K562 (cell line): ENCODE measurements at regions not wholly inside any gene's neighbourhood (a gene's known extent, or its start where the extent isn't known, plus 50 kb on each side); places are given as distances from the start of the nearest gene placed in this dataset.
"Not testable (repeated sequence)": the region's sequence is repeated elsewhere in the genome, so short reads cannot be mapped to it uniquely, and the experiment has no call there.

Experiments used
- ATAC-seq: fragments of 200-7000 bp; cut with Tn5 transposase; 3 replicates; pipeline ENCODE4 v1.9.1; 2020; ENCODE audit warnings: moderate library complexity
- BruUV-seq: library from RNA; stranded (reverse); fragments of 400-500 nt; replicated peaks from 2 replicates; lab custom pipeline; 2021; lab: Mats Ljungman, UMichigan
- CTCF ChIA-PET: fragments of 300-600 bp; formaldehyde crosslinking; extraction: SDS; loops from one replicate; lab custom pipeline; 2021; ENCODE audit warnings: low intra/inter-chr PET ratio; lab: Yijun Ruan, JAX
- POLR2A ChIA-PET: fragments of 300-600, 350-650 bp; sonication (Branson Sonifier 250); formaldehyde crosslinking; extraction: SDS; loops from one replicate; lab custom pipeline; 2021; ENCODE audit warnings: antibody characterized with exemption, inconsistent platforms; lab: Yijun Ruan, JAX
- DNase-seq, 4 experiments: peaks; one replicate each; pipeline versions ENCODE4 v3.0.0 to v3.0.0-alpha.2; 2011 to 2018; ENCODE audit warnings: low spot score in 3 of 4, mixed read lengths in 3 of 4; ENCODE audit errors: extremely low read depth in 1 of 4
- FAIRE-seq: peaks from 2 replicates; lab custom pipeline; 2011; peaks lifted over from hg19 to GRCh38; lab: Jason Lieb, UNC
- H2AFZ ChIP-seq: 2 replicates; pipeline ENCODE4 v1.6.0; 2011; ENCODE audit warnings: low read depth, low read length, control low read depth, inconsistent platforms
- H3K27ac ChIP-seq: fragments of 200-600 bp; 3 replicates; pipeline ENCODE4 v1.8.0; 2011; ENCODE audit warnings: low read depth, mild to moderate bottlenecking, control low read depth, inconsistent platforms, low read length, moderate library complexity, mixed read lengths; ENCODE audit errors: extremely low read depth
- H3K27me3 ChIP-seq, 2 experiments: fragments of 300-600 bp in 1 of 2; 2 replicates in 1 of 2; 3 replicates in 1 of 2; pipeline versions ENCODE4 v1.6.0 to v1.8.0; 2011; ENCODE audit warnings: inconsistent platforms in 2 of 2, low read length in 2 of 2, mild to moderate bottlenecking in 1 of 2, mixed read lengths in 1 of 2, moderate library complexity in 1 of 2; ENCODE audit not compliant: control insufficient read depth in 2 of 2, insufficient read depth in 2 of 2
- H3K36me3 ChIP-seq: fragments of 300-600 bp; 3 replicates; pipeline ENCODE4 v1.8.0; 2011; ENCODE audit warnings: mild to moderate bottlenecking, low read length, inconsistent platforms; ENCODE audit not compliant: control insufficient read depth, insufficient read depth
- H3K4me1 ChIP-seq, 2 experiments: fragments of 200-600 bp in 1 of 2; replicated peaks in 1 of 2; 2 replicates in 1 of 2; 3 replicates in 1 of 2; pipeline versions ENCODE4 v1.5.1 to v1.8.0; 2011; ENCODE audit warnings: inconsistent platforms in 2 of 2, low read length in 2 of 2, mild to moderate bottlenecking in 1 of 2, mixed read lengths in 1 of 2, moderate library complexity in 1 of 2; ENCODE audit not compliant: control insufficient read depth in 2 of 2, insufficient read depth in 2 of 2
- H3K4me2 ChIP-seq: 2 replicates; pipeline ENCODE4 v1.6.1; 2011; ENCODE audit warnings: low read length, control low read depth, inconsistent platforms, mixed read lengths; ENCODE audit not compliant: insufficient read depth
- H3K4me3 ChIP-seq: fragments of 200-600 bp; sonication (generic), shearing (Covaris generic); 2 replicates; pipeline ENCODE4 v1.5.1; 2016; ENCODE audit warnings: control low read depth, inconsistent platforms
- H3K79me2 ChIP-seq: fragments of 200-600 bp; 3 replicates; pipeline ENCODE4 v1.8.0; 2011; ENCODE audit warnings: low read length, inconsistent platforms; ENCODE audit not compliant: control insufficient read depth, insufficient read depth
- H3K9ac ChIP-seq, 2 experiments: 2 replicates each; pipeline versions ENCODE4 v1.6.0 to v1.6.1; 2011; ENCODE audit warnings: low read depth in 2 of 2, low read length in 2 of 2, control low read depth in 1 of 2, inconsistent platforms in 1 of 2, mild to moderate bottlenecking in 1 of 2, mixed read lengths in 1 of 2; ENCODE audit not compliant: insufficient read depth in 1 of 2
- H3K9me1 ChIP-seq: one replicate; pipeline ENCODE4 v1.6.0; 2011; ENCODE audit warnings: inconsistent platforms, mild to moderate bottlenecking, low read length, moderate library complexity; ENCODE audit not compliant: control insufficient read depth, insufficient read depth
- H3K9me3 ChIP-seq: replicated peaks from 2 replicates; pipeline ENCODE4 v1.5.1; 2011; ENCODE audit warnings: low read depth, low read length, inconsistent platforms; ENCODE audit not compliant: control insufficient read depth, insufficient read depth
- H4K20me1 ChIP-seq: replicated peaks from 2 replicates; pipeline ENCODE4 v1.6.1; 2011; ENCODE audit warnings: low read length, inconsistent platforms, mixed read lengths; ENCODE audit not compliant: control insufficient read depth, insufficient read depth
- WGBS: fragments of 100-300 bp; shearing (Covaris generic); methylation state at CpG from one replicate; pipeline ENCODE4 v1.1.6; 2016; ENCODE audit warnings: low coverage, mixed read lengths; ENCODE audit not compliant: insufficient coverage; ENCODE audit errors: missing lambda C conversion rate; 5-methylcytosine and 5-hydroxymethylcytosine counted together
- in situ Hi-C: fragments of 300-500 bp; cut with MboI; formaldehyde crosslinking; loops from 4 replicates; pipeline ENCODE4 v1.15.0; 2018; ENCODE audit warnings: inconsistent platforms, mixed read lengths
- intact Hi-C: fragments of 100-400 bp; cut with micrococcal nuclease; formaldehyde crosslinking; loops from 2 replicates; pipeline ENCODE4 v1.14.2; 2022

- H2AFZ ChIP-seq, H4K20me1 ChIP-seq, H3K4me2 ChIP-seq, H3K9ac ChIP-seq, H3K27me3 ChIP-seq, BruUV-seq, POLR2A ChIA-PET, H3K79me2 ChIP-seq, H3K4me1 ChIP-seq, H3K36me3 ChIP-seq, H3K4me3 ChIP-seq, H3K9me3 ChIP-seq, DNase-seq, H3K9me1 ChIP-seq, H3K27ac ChIP-seq: not testable (repeated sequence)
- in situ Hi-C loops = loop anchor here (5.0 kb wide), 1 partner anchor 123 kb away; no protein-coding TSS in a partner anchor
- intact Hi-C loops = loop anchor here (10.0 kb wide), 1 partner anchor 265 kb away; no protein-coding TSS in a partner anchor
- CTCF ChIA-PET = interaction anchor here (0.6 kb wide), 1 partner anchor 265 kb away, joined by 3 read pairs; no protein-coding TSS in a partner anchor
- 0% methylated on average over 4 of the region's 51 CpGs for WGBS
- ATAC-seq = peak; percentile 94
- peak; percentile 46 for FAIRE-seq
Observed at GRCh38 chr14:105679959-105680735, 153.8 kb downstream of the TMEM121 start.

DNA sequence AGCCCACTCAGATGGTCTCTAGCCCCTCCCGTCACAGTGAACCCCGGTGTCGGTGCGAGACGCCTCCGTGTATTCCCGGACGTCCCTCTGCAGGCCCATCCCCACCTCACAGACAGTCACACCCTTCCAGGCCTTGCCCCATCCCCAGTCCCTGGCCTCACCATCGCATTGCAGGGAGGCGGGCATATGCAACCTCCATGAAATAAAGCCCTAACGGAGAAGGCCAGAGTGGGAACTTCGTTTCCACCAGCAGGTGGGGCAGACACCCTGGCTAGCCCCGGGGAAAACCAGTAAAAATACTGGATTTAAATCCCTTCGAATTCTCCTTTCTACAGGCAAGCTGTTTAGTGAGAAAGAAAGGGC, 154.3 kb downstream of the TMEM121 start:
- BruUV-seq, H3K36me3 ChIP-seq, in situ Hi-C loops, H3K4me3 ChIP-seq, H3K4me2 ChIP-seq, H3K27ac ChIP-seq, DNase-seq, H4K20me1 ChIP-seq, POLR2A ChIA-PET, H3K9me1 ChIP-seq, H3K9ac ChIP-seq, H3K9me3 ChIP-seq, H3K4me1 ChIP-seq, CTCF ChIA-PET, H3K79me2 ChIP-seq, H2AFZ ChIP-seq, intact Hi-C loops, H3K27me3 ChIP-seq: not testable (repeated sequence)
- ATAC-seq (peak; percentile 38; the same call in 2 of the 3 replicates), FAIRE-seq (peak; percentile 42)
- no CpG with 5 or more reads among the region's 14 CpGs for WGBS

DNA sequence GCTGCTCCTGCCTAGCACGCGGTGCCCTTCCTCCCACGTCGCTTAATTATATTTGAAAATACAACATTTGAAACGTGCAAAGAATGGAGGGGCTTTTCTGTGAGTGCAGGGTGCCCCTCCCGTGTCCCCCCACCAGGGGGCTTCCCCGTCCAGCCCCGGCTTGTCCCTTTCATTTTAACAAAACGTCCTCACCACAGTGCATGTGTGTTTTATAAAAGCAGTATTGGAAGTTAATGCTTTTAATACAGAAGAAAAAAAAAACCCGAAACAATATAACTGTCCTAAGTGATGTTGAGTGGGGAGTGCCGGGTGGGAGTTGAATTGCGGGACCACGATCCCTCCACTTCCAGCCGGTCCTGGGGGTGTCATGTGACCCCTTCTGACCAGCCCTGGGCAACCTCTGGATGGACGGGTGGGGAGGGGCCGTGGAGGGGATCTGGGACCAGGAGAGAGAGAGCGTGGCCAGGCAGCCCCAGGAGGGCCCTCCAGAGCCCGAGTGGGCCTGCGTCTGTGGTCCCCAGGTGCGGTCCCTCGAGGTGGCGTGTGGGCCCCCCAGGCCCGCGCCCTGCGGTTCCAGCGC, 155.3 kb downstream of the TMEM121 start:
- ATAC-seq, H2AFZ ChIP-seq, CTCF ChIA-PET, H3K9me1 ChIP-seq, FAIRE-seq, H3K79me2 ChIP-seq, H4K20me1 ChIP-seq, H3K9ac ChIP-seq, H3K4me3 ChIP-seq, POLR2A ChIA-PET, in situ Hi-C loops, H3K27me3 ChIP-seq, H3K9me3 ChIP-seq, BruUV-seq, H3K27ac ChIP-seq, H3K36me3 ChIP-seq, DNase-seq, H3K4me2 ChIP-seq, intact Hi-C loops, H3K4me1 ChIP-seq: not testable (repeated sequence)
- 0% methylated on average over 2 of the region's 26 CpGs for WGBS
